ENCODE measurements at regions not wholly inside any gene's neighbourhood (a gene's known extent, or its start where the extent isn't known, plus 50 kb on each side); places are given as distances from the start of the nearest gene placed in this dataset.

DNA sequence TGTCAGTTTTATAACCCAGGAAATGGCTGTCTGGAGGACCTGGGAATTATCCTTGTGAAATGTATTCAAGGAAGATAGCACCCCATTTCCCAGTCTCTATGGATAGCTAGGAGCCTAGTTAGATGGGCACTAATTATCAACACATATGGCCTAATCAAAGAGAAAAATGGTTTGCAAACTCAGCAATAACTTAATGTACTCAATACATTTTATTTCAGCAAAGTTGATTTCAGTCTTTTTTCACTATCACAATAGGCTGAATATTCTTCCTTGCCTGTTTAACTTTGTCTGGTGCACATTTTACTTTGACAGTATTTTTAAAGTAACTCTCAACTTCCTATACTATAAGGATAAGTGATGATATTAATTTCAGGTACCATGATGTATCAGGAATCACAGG, 756.3 kb downstream of the CCDC85A start:
- Histone ChIP-seq H3K9me3 (no peaks in the 10 kb centered on the region), H3K4me1 (no peaks in the 10 kb centered on the region), H3K27me3 (no peaks in the 10 kb centered on the region), H3K36me3 (no peaks in the 10 kb centered on the region), H3K4me3 (no peak overlapping the region), H3K27ac (no peak overlapping the region)
- intact Hi-C loops (cut with DNase I), result no loop called here
- TF ChIP-seq, protein P1, sequence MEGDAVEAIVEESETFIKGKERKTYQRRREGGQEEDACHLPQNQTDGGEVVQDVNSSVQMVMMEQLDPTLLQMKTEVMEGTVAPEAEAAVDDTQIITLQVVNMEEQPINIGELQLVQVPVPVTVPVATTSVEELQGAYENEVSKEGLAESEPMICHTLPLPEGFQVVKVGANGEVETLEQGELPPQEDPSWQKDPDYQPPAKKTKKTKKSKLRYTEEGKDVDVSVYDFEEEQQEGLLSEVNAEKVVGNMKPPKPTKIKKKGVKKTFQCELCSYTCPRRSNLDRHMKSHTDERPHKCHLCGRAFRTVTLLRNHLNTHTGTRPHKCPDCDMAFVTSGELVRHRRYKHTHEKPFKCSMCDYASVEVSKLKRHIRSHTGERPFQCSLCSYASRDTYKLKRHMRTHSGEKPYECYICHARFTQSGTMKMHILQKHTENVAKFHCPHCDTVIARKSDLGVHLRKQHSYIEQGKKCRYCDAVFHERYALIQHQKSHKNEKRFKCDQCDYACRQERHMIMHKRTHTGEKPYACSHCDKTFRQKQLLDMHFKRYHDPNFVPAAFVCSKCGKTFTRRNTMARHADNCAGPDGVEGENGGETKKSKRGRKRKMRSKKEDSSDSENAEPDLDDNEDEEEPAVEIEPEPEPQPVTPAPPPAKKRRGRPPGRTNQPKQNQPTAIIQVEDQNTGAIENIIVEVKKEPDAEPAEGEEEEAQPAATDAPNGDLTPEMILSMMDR (IDR thresholded peaks at IDR 0.05), result no peak
- ATAC-seq, result no peak
- DNase-seq, result no peak

DNA sequence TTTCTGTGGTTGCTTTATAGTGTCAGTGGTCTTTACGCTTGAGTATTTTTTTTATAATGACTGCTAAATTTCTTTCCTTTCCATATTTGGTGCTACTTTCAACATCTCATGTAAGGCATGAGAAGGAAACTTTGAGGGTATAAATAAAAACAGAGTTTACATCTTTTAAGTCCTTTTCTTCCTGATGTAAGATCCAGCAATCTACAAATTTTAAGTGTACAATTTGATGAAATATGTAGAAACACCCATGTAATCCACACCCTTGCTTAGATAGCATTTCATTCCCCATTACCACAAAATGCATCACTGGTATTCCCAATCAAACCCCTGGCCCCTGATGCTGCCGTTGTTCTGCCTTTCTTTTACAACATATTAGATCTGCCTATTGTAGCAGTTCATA, 769.1 kb downstream of the CCDC85A start:
- Histone ChIP-seq H3K9me3 (no peaks in the 10 kb centered on the region), H3K4me1 (no peaks in the 10 kb centered on the region), H3K36me3 (no peaks in the 10 kb centered on the region), H3K27me3 (no peaks in the 10 kb centered on the region), H3K27ac (no peak overlapping the region), H3K4me3 (no peak overlapping the region)
- DNase-seq (no peak), ATAC-seq (no peak)
- TF ChIP-seq, protein P1 (IDR thresholded peaks at IDR 0.05), result no peak
- intact Hi-C loops (cut with DNase I), result no loop called here

DNA sequence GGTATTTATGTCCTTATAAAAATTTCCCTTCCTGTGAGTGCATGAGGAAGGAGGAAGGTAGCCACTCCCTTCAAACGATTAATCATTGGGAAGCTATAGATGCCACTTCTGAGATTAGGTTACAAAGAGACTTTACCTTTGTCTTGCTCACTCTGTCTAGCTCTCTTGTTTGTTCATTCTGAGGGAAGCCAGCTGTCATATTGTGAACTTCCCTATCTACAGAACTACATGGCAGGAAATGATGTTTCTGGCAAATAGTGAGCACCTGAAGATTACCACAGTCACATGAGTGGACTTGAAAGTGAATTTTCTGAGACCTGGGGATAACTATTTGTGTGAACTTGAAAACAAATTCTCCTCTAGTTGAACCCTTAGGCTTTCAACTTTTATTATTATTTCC, 776.8 kb downstream of the CCDC85A start:
- Histone ChIP-seq H3K4me3 (no peak overlapping the region), H3K9me3 (peaks cover 4% of the 10 kb centered on the region), H3K36me3 (no peaks in the 10 kb centered on the region), H3K27ac (no peak overlapping the region), H3K4me1 (no peaks in the 10 kb centered on the region), H3K27me3 (no peaks in the 10 kb centered on the region)
- TF ChIP-seq, protein P1 (IDR thresholded peaks at IDR 0.05), result no peak
- no peak for ATAC-seq
- intact Hi-C loops (cut with DNase I), result no loop called here
- no peak for DNase-seq

DNA sequence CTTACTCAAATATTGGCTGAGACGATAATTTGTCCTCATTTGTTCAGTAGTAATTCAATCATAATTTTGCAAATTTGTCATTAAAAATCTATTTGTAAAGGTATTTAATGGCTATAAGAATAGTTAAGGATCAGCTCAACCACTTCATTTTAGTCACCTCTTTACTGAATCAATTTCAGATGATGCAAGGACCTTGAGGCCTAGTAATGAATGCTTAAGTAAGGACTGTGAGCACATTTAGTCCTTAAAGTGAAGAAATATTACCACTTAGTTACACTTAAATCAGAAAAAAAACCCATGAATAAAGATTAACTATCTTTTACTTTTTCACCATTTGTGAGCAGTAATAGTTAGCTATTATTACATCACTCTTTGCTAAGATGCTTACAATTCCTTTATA, 778.9 kb downstream of the CCDC85A start:
- DNase-seq (no peak), ATAC-seq (no peak)
- intact Hi-C loops (cut with DNase I), result no loop called here
- Histone ChIP-seq H3K4me3 (no peak overlapping the region), H3K27me3 (no peaks in the 10 kb centered on the region), H3K27ac (no peak overlapping the region), H3K4me1 (no peaks in the 10 kb centered on the region), H3K9me3 (peaks cover 4% of the 10 kb centered on the region), H3K36me3 (no peaks in the 10 kb centered on the region)
- TF ChIP-seq, protein P1 (IDR thresholded peaks at IDR 0.05), result no peak

DNA sequence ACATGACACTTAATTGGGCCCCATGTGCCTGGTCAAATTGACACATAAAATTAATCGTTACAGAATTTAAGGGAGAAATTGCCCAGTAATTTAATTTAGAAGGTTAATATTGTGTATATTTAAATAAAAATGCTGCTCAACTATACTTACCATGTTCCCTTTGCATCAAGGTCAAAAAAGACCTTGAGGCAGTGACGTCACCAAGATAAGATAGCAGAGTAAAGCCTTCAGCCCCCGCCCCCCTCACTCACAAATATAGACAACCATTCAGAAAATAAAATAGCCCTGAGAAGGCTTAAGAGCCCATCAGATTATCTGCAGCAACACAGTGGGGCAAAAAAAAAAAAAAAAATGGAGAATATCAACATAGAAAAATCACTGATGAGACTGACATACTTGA, 785.7 kb downstream of the CCDC85A start:
- H3K9me3 ChIP-seq, result no peaks in the 10 kb centered on the region
- no peaks in the 10 kb centered on the region for H3K36me3 ChIP-seq
- DNase-seq (no peak), ATAC-seq (no peak)
- H3K4me1 ChIP-seq, result no peaks in the 10 kb centered on the region
- H3K4me3 ChIP-seq, result no peak overlapping the region
- TF ChIP-seq, protein P1 (IDR thresholded peaks at IDR 0.05), result no peak
- H3K27ac ChIP-seq, result no peak overlapping the region
- intact Hi-C loops (cut with DNase I), result no loop called here
- no peaks in the 10 kb centered on the region for H3K27me3 ChIP-seq

DNA sequence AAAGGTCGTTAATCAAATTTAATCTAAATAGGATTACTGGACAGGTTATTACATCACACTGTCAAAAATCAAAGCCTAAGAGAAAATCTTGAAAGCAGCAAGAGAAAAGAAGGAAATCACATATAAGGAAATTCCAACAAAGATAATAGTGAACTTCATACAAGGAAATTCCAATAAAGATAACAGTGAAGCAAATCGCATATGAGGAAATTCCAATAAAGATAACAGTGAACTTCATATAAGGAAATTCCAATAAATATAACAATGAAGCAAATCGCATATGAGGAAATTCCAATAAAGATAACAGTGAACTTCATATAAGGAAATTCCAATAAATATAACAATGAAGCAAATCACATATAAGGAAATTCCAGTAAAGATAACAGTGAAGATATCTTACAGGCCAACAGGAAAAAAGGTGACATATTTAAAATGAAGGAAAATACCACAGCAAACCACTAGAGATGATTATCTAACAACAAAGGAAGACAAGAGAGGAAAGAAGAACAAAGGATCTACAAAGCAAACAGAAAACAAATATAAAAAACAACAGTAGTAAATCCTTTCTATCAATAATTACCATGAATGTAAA, 787.7 kb downstream of the CCDC85A start:
- Histone ChIP-seq H3K9me3 (no peaks in the 10 kb centered on the region), H3K4me1 (no peaks in the 10 kb centered on the region), H3K36me3 (no peaks in the 10 kb centered on the region), H3K4me3 (no peak overlapping the region), H3K27me3 (no peaks in the 10 kb centered on the region), H3K27ac (no peak overlapping the region)
- no peak for DNase-seq
- TF ChIP-seq, protein P1 (IDR thresholded peaks at IDR 0.05), result no peak
- intact Hi-C loops (cut with DNase I), result no loop called here
- no peak for ATAC-seq
